Progenitor cell of endocrine pancreas (in vitro differentiated cells): ENCODE measurements at regions not wholly inside any gene's neighbourhood (a gene's known extent, or its start where the extent isn't known, plus 50 kb on each side); places are given as distances from the start of the nearest gene placed in this dataset.

Experiments
- DNase-seq: peaks from one replicate; pipeline ENCODE4 v3.0.0; 2021; ENCODE audit warnings: low spot score; ENCODE audit not compliant: unreplicated experiment
- H3K27ac Mint-ChIP-seq: 2 replicates; pipeline ENCODE4 v1.8.0; 2021; ENCODE audit warnings: mild to moderate bottlenecking, moderate library complexity, mixed read lengths
- H3K27me3 Mint-ChIP-seq: 2 replicates; pipeline ENCODE4 v1.8.0; 2021; ENCODE audit warnings: mixed read lengths
- H3K36me3 Mint-ChIP-seq: 2 replicates; pipeline ENCODE4 v1.8.0; 2022; ENCODE audit warnings: mixed read lengths; ENCODE audit not compliant: insufficient read depth
- H3K4me1 Mint-ChIP-seq: 2 replicates; pipeline ENCODE4 v1.8.0; 2021; ENCODE audit warnings: low read depth, mixed read lengths
- H3K4me3 Mint-ChIP-seq: 2 replicates; pipeline ENCODE4 v1.8.0; 2021; ENCODE audit warnings: low read depth, mild to moderate bottlenecking, moderate library complexity, mixed read lengths
- H3K9me3 Mint-ChIP-seq: 2 replicates; pipeline ENCODE4 v1.8.0; 2021; ENCODE audit warnings: low read depth, mixed read lengths
- TF ChIP-seq, protein P1 (sequence below): fragments of 200-600 bp; sonication (generic); IDR thresholded peaks from one replicate; pipeline ENCODE4 v1.5.0; 2021; ENCODE audit warnings: antibody characterized with exemption, mild to moderate bottlenecking; ENCODE audit not compliant: unreplicated experiment

DNA sequence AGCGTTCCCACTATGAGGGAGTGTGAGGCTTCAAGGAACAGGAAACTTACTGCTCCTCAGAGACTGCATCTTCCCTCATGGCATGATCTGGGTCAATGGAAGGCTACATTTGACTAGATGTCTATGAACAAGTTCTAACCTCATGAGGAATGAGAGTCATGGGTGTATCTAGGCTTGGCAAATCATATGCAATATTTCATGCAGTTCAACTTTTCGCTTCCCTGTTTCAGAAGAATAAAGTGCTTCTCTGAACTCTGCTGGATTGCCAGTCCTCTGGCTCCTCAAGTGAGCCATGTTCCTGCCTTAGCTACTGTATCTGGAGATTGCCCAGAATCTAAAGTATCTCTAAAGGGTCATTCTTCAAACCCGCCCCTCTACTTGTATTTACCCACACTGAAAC, 54.3 kb upstream of the SEMA3A start:
- peaks cover 3% of the 10 kb centered on the region for H3K4me1 Mint-ChIP-seq
- DNase-seq, result no peak
- no peaks in the 10 kb centered on the region for H3K27me3 Mint-ChIP-seq
- no peak overlapping the region for H3K27ac Mint-ChIP-seq
- H3K9me3 Mint-ChIP-seq, result peaks cover 12% of the 10 kb centered on the region
- H3K36me3 Mint-ChIP-seq, result no peaks in the 10 kb centered on the region
- H3K4me3 Mint-ChIP-seq, result no peak overlapping the region
- TF ChIP-seq, protein P1, sequence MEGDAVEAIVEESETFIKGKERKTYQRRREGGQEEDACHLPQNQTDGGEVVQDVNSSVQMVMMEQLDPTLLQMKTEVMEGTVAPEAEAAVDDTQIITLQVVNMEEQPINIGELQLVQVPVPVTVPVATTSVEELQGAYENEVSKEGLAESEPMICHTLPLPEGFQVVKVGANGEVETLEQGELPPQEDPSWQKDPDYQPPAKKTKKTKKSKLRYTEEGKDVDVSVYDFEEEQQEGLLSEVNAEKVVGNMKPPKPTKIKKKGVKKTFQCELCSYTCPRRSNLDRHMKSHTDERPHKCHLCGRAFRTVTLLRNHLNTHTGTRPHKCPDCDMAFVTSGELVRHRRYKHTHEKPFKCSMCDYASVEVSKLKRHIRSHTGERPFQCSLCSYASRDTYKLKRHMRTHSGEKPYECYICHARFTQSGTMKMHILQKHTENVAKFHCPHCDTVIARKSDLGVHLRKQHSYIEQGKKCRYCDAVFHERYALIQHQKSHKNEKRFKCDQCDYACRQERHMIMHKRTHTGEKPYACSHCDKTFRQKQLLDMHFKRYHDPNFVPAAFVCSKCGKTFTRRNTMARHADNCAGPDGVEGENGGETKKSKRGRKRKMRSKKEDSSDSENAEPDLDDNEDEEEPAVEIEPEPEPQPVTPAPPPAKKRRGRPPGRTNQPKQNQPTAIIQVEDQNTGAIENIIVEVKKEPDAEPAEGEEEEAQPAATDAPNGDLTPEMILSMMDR, result no peak

DNA sequence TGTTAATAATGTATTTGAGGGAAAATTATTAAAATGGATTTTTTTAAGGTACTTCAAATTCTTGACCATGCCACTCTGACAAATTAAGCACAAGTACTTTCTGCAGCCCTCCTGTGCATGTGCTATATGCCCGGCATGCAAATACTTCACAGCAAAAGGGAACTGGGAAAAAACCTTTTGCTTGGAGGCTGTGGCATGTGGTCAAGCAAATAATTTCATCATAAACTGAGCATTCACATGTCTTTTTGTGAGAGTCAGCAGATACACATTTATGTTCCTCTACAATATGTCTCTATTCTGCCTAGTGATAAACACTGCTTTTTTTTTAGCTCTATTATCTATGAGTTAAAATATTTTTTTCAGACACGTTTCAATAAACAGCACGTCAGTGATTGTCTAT, 53.7 kb upstream of the SEMA3A start:
- Mint-ChIP-seq H3K4me1 (peaks cover 3% of the 10 kb centered on the region), H3K27me3 (no peaks in the 10 kb centered on the region), H3K36me3 (no peaks in the 10 kb centered on the region), H3K27ac (no peak overlapping the region), H3K9me3 (peaks cover 17% of the 10 kb centered on the region), H3K4me3 (no peak overlapping the region)
- TF ChIP-seq, protein P1, result no peak
- DNase-seq, result no peak

DNA sequence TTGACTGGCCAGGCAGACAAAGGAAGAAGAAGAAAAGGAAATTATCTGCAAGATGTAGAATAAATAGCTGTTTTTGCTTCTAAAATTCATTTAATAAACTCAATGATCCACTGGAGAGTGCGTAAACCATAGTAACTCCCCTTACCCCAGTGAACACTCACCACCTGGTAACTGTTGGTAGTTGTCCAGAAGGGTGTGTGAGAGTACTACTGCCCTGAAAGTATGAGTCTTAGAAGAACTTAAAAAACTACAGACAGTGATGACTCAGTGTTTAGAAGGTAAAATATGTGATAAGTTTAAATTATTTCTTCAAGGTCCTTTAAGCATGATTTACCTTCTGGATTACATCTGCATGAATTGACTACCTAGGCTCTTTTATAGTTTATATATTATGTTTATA, 53.0 kb upstream of the SEMA3A start:
- H3K4me1 Mint-ChIP-seq, result peaks cover 3% of the 10 kb centered on the region
- H3K4me3 Mint-ChIP-seq, result no peak overlapping the region
- no peak for DNase-seq
- H3K9me3 Mint-ChIP-seq, result peaks cover 24% of the 10 kb centered on the region
- H3K27me3 Mint-ChIP-seq, result no peaks in the 10 kb centered on the region
- no peaks in the 10 kb centered on the region for H3K36me3 Mint-ChIP-seq
- no peak overlapping the region for H3K27ac Mint-ChIP-seq
- TF ChIP-seq, protein P1, result no peak

DNA sequence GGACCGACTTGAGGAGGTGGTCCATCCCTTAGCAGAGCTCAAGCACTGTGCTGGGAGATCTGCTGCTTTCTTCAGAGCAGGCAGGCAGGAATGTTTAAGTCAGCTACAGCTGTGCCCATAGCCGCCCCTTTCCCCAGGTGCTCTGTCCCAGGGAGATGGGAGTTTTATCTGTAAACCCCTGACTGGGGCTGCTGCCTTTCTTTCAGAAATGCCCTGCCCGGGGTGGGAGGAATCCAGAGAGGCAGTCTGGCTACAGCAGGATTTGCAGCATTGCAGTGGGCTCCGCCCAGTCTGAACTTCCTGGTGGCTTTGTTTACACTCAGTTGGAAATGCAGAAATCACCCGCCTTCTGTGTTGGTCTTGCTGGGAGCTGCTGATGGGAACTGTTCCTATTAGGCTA, 51.2 kb upstream of the SEMA3A start:
- DNase-seq, result no peak
- Mint-ChIP-seq H3K36me3 (peaks cover 3% of the 10 kb centered on the region), H3K27ac (no peak overlapping the region), H3K4me3 (no peak overlapping the region), H3K4me1 (peaks cover 3% of the 10 kb centered on the region), H3K27me3 (no peaks in the 10 kb centered on the region), H3K9me3 (peaks cover 41% of the 10 kb centered on the region)
- TF ChIP-seq, protein P1, result no peak
